ENCODE measurements at regions not wholly inside any gene's neighbourhood (a gene's known extent, or its start where the extent isn't known, plus 50 kb on each side); places are given as distances from the start of the nearest gene placed in this dataset.

DNA sequence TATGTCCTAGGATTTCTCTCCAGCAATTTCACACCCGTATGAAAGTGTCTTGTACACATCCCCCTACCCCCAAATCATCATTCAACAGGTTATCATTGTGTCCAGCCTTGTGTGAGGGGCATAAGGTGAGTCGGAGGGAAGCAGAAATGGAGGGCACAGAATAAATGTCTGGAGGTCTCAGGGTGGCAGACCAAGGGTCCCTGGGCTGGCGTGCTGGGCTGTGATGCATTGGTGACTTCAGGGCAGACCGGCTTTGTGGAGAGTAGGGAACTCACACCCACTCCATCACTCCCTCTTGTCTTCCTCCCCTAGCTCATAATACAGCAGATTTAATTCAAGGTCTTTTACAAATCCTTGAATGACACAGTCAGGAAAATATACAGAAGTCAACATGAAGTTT lies 191.7 kb upstream of the PMEPA1 start:
- TF ChIP-seq CTCF (IDR thresholded peaks at IDR 0.05; ENCODE audit: extremely low read depth in 1 of 2, insufficient read depth in 1 of 2, low read depth in 1 of 2, low read length in 2 of 2) = no peak
- no peak for TF ChIP-seq MAX (IDR thresholded peaks at IDR 0.05; ENCODE audit: insufficient read depth, insufficient read length)
- TF ChIP-seq GATA2 (IDR thresholded peaks at IDR 0.05; ENCODE audit: insufficient read depth, insufficient read length, low read depth, low read length) = no peak
- TF ChIP-seq POLR2A (IDR thresholded peaks at IDR 0.05; ENCODE audit: low read depth, low read length) = no peak
- TF ChIP-seq EZH2 (IDR thresholded peaks at IDR 0.05; ENCODE audit: borderline replicate concordance, low read depth, low read length, severe bottlenecking) = no peak
- TF ChIP-seq JUN (IDR thresholded peaks at IDR 0.05; ENCODE audit: borderline replicate concordance, insufficient read depth, insufficient read length, low read depth) = no peak
- TF ChIP-seq MYC (IDR thresholded peaks at IDR 0.05; ENCODE audit: low read depth, low read length) = no peak
- TF ChIP-seq POLR2AphosphoS5 (IDR thresholded peaks at IDR 0.05; ENCODE audit: insufficient read depth, low read depth, low read length) = no peak
